ENCODE measurements at regions not wholly inside any gene's neighbourhood (a gene's known extent, or its start where the extent isn't known, plus 50 kb on each side); places are given as distances from the start of the nearest gene placed in this dataset.

- Histone ChIP-seq H3K27me3 (ENCODE audit: control insufficient read depth, insufficient read depth, low read length) (peaks cover 2% of the 10 kb centered on the region), H3K36me3 (ENCODE audit: control insufficient read depth, insufficient read depth, low read length) (no peaks in the 10 kb centered on the region), H3K4me1 (ENCODE audit: control insufficient read depth, extremely low read depth, insufficient read depth, low read length) (no peaks in the 10 kb centered on the region), H3K4me3 (replicated peaks in 1 of 4; ENCODE audit: control extremely low read depth in 1 of 4, insufficient read depth in 1 of 4, low read depth in 3 of 4, low read length in 4 of 4) (no peak overlapping the region), H3K4me2 (ENCODE audit: extremely low read depth, insufficient read depth, low read length) (no peak overlapping the region), H2AFZ (ENCODE audit: low read length) (no peak overlapping the region), H4K20me1 (ENCODE audit: control insufficient read depth, extremely low read depth, insufficient read depth, low read length) (no peaks in the 10 kb centered on the region), H3K27ac (ENCODE audit: insufficient read depth, low read length) (no peak overlapping the region), H3K79me2 (ENCODE audit: control insufficient read depth, insufficient read depth, low read length) (no peaks in the 10 kb centered on the region), H3K9ac (ENCODE audit: insufficient read depth, low read length) (no peak overlapping the region), H3K9me3 (ENCODE audit: control insufficient read depth, insufficient read depth, low read depth, low read length) (no peaks in the 10 kb centered on the region)
- peak; percentile 12 to 15 for DNase-seq (ENCODE audit: low read depth in 2 of 2)
- TF ChIP-seq EZH2 (IDR thresholded peaks at IDR 0.05; ENCODE audit: low read length, missing control alignments) (no peak), CTCF (conservative IDR thresholded peaks at IDR 0.05 in 1 of 2, IDR thresholded peaks at IDR 0.05 in 1 of 2; ENCODE audit: low read depth in 1 of 2, low read length in 2 of 2) (no peak)
These were observed 150.5 kb upstream of the RUNX3 start for GRCh38 chr1:25080294-25081209.

- no peaks in the 10 kb centered on the region for H3K4me1 ChIP-seq (ENCODE audit: control insufficient read depth, extremely low read depth, insufficient read depth, low read length)
- H3K27ac ChIP-seq (ENCODE audit: insufficient read depth, low read length) = no peak overlapping the region
- TF ChIP-seq CTCF (conservative IDR thresholded peaks at IDR 0.05 in 1 of 2, IDR thresholded peaks at IDR 0.05 in 1 of 2; ENCODE audit: low read depth in 1 of 2, low read length in 2 of 2) = no peak
- TF ChIP-seq EZH2 (IDR thresholded peaks at IDR 0.05; ENCODE audit: low read length, missing control alignments) = no peak
- no peaks in the 10 kb centered on the region for H3K36me3 ChIP-seq (ENCODE audit: control insufficient read depth, insufficient read depth, low read length)
- H3K27me3 ChIP-seq (ENCODE audit: control insufficient read depth, insufficient read depth, low read length) = no peaks in the 10 kb centered on the region
- no peak for DNase-seq (ENCODE audit: low read depth in 2 of 2)
- H3K4me2 ChIP-seq (ENCODE audit: extremely low read depth, insufficient read depth, low read length) = no peak overlapping the region
- H4K20me1 ChIP-seq (ENCODE audit: control insufficient read depth, extremely low read depth, insufficient read depth, low read length) = no peaks in the 10 kb centered on the region
- H3K79me2 ChIP-seq (ENCODE audit: control insufficient read depth, insufficient read depth, low read length) = no peaks in the 10 kb centered on the region
- no peaks in the 10 kb centered on the region for H3K9me3 ChIP-seq (ENCODE audit: control insufficient read depth, insufficient read depth, low read depth, low read length)
- H3K4me3 ChIP-seq (replicated peaks in 1 of 4; ENCODE audit: control extremely low read depth in 1 of 4, insufficient read depth in 1 of 4, low read depth in 3 of 4, low read length in 4 of 4) = no peak overlapping the region
- no peak overlapping the region for H2AFZ ChIP-seq (ENCODE audit: low read length)
- no peak overlapping the region for H3K9ac ChIP-seq (ENCODE audit: insufficient read depth, low read length)
These were observed 149.0 kb upstream of the RUNX3 start for GRCh38 chr1:25079048-25079447.

GRCh38 chr1:25074351-25075227 is 144.5 kb upstream of the RUNX3 start:
- H3K79me2 ChIP-seq (ENCODE audit: control insufficient read depth, insufficient read depth, low read length) = no peaks in the 10 kb centered on the region
- TF ChIP-seq EZH2 (IDR thresholded peaks at IDR 0.05; ENCODE audit: low read length, missing control alignments) = no peak
- no peak for TF ChIP-seq CTCF (conservative IDR thresholded peaks at IDR 0.05 in 1 of 2, IDR thresholded peaks at IDR 0.05 in 1 of 2; ENCODE audit: low read depth in 1 of 2, low read length in 2 of 2)
- no peak overlapping the region for H3K27ac ChIP-seq (ENCODE audit: insufficient read depth, low read length)
- DNase-seq (ENCODE audit: low read depth in 2 of 2) = no peak
- no peaks in the 10 kb centered on the region for H3K4me1 ChIP-seq (ENCODE audit: control insufficient read depth, extremely low read depth, insufficient read depth, low read length)
- H3K9me3 ChIP-seq (ENCODE audit: control insufficient read depth, insufficient read depth, low read depth, low read length) = no peaks in the 10 kb centered on the region
- H4K20me1 ChIP-seq (ENCODE audit: control insufficient read depth, extremely low read depth, insufficient read depth, low read length) = no peaks in the 10 kb centered on the region
- H2AFZ ChIP-seq (ENCODE audit: low read length) = no peak overlapping the region
- no peaks in the 10 kb centered on the region for H3K36me3 ChIP-seq (ENCODE audit: control insufficient read depth, insufficient read depth, low read length)
- no peak overlapping the region for H3K4me2 ChIP-seq (ENCODE audit: extremely low read depth, insufficient read depth, low read length)
- no peak overlapping the region for H3K9ac ChIP-seq (ENCODE audit: insufficient read depth, low read length)
- H3K27me3 ChIP-seq (ENCODE audit: control insufficient read depth, insufficient read depth, low read length) = no peaks in the 10 kb centered on the region
- no peak overlapping the region for H3K4me3 ChIP-seq (replicated peaks in 1 of 4; ENCODE audit: control extremely low read depth in 1 of 4, insufficient read depth in 1 of 4, low read depth in 3 of 4, low read length in 4 of 4)
